ENCODE measurements at regions not wholly inside any gene's neighbourhood (a gene's known extent, or its start where the extent isn't known, plus 50 kb on each side); places are given as distances from the start of the nearest gene placed in this dataset.

GRCh38 chr22:22092101-22092500 lies 109.5 kb upstream of the TOP3B start:
- DNase-seq, result no peak

- DNase-seq, result no peak
Observed at GRCh38 chr22:22091400-22091878, 108.9 kb upstream of the TOP3B start.

GRCh38 chr22:22090650-22091399 lies 108.2 kb upstream of the TOP3B start:
- DNase-seq, result no peak

GRCh38 chr22:22089459-22090308 lies 107.1 kb upstream of the TOP3B start:
- DNase-seq, result no peak

- DNase-seq, result no peak
Observed at GRCh38 chr22:22088658-22089458, 106.3 kb upstream of the TOP3B start.

GRCh38 chr22:22087854-22088657 lies 105.5 kb upstream of the TOP3B start:
- DNase-seq, result no peak

- DNase-seq, result no peak
Observed at GRCh38 chr22:22086501-22087158, 104.0 kb upstream of the TOP3B start.

GRCh38 chr22:22085702-22086500 lies 103.3 kb upstream of the TOP3B start:
- DNase-seq, result no peak

GRCh38 chr22:22084089-22084711 lies 101.6 kb upstream of the TOP3B start:
- no peak for DNase-seq

- no peak for DNase-seq
Observed at GRCh38 chr22:22082960-22083359, 100.4 kb upstream of the TOP3B start.

GRCh38 chr22:22082229-22082835 lies 99.7 kb upstream of the TOP3B start:
- no peak for DNase-seq

GRCh38 chr22:22080270-22080669 lies 97.7 kb upstream of the TOP3B start:
- DNase-seq, result no peak

GRCh38 chr22:22079404-22080148 lies 97.0 kb upstream of the TOP3B start:
- no peak for DNase-seq

- DNase-seq, result no peak
Observed at GRCh38 chr22:22078329-22078728, 95.7 kb upstream of the TOP3B start.

- DNase-seq, result no peak
Observed at GRCh38 chr22:22076932-22077703, 94.5 kb upstream of the TOP3B start.

- DNase-seq, result no peak
Observed at GRCh38 chr22:22076361-22076760, 93.8 kb upstream of the TOP3B start.

GRCh38 chr22:22075382-22076163 lies 93.0 kb upstream of the TOP3B start:
- no peak for DNase-seq

Measured in effector CD4-positive, alpha-beta T cell (primary cell).